GM13976 (cell line): ENCODE measurements at regions not wholly inside any gene's neighbourhood (a gene's known extent, or its start where the extent isn't known, plus 50 kb on each side); places are given as distances from the start of the nearest gene placed in this dataset.

Experiments used
- DNase-seq: peaks from one replicate; pipeline ENCODE4 v3.0.0; 2012; ENCODE audit warnings: low spot score
- in situ Hi-C: fragments of 300-500 bp; cut with MboI; formaldehyde crosslinking; loops from one replicate; pipeline ENCODE4 v1.12.0; 2022; ENCODE audit warnings: low sequenced_read_pairs, mixed read lengths, inconsistent platforms; ENCODE audit not compliant: unreplicated experiment
- TF ChIP-seq, protein P1 (sequence below): IDR thresholded peaks from 2 replicates; pipeline ENCODE4 v1.5.1; 2012; ENCODE audit warnings: borderline replicate concordance, mild to moderate bottlenecking; ENCODE audit not compliant: insufficient read depth; ENCODE audit errors: extremely low read depth, missing control alignments, control extremely low read depth

DNA sequence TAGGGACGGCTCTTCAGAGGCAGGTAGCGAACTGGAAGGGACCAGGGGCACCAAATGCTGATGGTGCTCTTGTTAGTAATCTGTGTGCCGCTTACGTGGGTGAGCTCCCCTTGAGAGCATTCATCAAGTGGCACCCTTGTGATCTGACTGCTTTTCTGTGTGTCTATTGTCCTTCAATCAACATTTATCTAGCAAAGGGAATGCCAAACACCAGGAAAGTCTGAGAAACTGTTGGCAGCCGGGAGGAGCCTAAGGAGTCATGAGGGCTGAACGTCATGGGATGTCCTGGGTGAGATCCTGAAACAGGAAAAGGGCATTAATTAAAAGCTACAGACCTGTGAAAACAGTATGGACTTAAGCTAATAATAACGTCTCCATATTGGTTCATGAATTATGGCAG, 733.1 kb downstream of the TYW1 start:
- DNase-seq, result no peak
- in situ Hi-C loops, result no loop called here
- TF ChIP-seq, protein P1, sequence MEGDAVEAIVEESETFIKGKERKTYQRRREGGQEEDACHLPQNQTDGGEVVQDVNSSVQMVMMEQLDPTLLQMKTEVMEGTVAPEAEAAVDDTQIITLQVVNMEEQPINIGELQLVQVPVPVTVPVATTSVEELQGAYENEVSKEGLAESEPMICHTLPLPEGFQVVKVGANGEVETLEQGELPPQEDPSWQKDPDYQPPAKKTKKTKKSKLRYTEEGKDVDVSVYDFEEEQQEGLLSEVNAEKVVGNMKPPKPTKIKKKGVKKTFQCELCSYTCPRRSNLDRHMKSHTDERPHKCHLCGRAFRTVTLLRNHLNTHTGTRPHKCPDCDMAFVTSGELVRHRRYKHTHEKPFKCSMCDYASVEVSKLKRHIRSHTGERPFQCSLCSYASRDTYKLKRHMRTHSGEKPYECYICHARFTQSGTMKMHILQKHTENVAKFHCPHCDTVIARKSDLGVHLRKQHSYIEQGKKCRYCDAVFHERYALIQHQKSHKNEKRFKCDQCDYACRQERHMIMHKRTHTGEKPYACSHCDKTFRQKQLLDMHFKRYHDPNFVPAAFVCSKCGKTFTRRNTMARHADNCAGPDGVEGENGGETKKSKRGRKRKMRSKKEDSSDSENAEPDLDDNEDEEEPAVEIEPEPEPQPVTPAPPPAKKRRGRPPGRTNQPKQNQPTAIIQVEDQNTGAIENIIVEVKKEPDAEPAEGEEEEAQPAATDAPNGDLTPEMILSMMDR, result no peak

DNA sequence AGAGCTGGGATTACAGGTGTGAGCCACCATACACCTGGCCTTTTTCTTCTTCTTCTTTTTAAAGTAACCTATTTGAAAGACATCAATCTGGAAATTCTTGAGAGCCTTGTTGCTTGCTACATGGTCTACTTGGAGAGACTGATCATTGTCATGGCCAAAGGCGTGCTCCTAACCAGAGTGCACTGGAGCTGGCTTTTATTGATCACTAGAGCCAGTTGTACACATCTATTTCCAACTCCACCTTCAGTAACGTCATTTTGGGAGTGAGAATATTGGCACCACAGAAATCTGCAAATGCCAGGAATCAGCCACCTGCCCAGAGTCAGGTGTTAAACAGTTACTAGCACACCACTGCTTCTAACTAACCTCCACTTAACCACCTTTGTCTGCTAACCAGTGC, 735.1 kb downstream of the TYW1 start:
- TF ChIP-seq, protein P1, result no peak

DNA sequence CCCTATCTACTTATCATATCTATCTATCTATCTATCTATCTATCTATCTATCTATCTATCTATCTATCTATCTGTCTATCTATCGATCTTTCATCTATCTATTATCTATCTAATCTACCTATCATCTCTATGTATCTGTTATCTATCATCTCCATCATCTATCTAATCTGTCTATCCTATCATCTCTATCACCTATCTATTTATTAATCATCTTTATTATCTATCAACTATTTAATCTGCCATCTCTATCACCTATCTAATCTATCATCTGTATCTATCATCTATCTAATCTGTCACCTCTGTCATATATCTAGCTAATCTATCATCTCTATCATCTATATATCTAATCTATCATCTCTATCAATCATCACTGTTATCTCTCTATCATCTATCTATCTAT, 736.3 kb downstream of the TYW1 start:
- TF ChIP-seq, protein P1, result no peak
- in situ Hi-C loops, result no loop called here
- no peak for DNase-seq

More for the DNA sequence above, 735.1 kb downstream of the TYW1 start:
- in situ Hi-C loops, result no loop called here
- DNase-seq, result no peak

DNA sequence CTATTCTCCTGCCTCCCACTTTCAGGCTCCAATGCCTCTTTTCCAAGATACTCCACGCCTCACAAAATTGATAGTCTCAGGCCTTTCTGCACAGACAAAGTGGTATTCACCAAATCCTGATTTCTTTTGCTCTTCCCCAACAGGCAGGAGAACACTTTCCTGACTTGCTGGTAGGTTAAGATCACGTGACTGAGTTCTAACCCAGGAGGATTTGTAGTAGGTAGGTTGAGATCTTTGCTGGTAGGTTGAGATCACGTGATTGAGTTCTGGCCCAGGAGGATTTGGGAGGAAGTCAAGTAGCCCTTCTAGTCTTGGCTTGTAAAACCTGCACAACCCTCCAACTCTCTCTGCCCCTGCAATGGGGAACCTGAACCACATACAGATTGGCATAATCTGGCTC, 741.5 kb downstream of the TYW1 start:
- no peak for DNase-seq
- TF ChIP-seq, protein P1, result no peak
- in situ Hi-C loops, result no loop called here

DNA sequence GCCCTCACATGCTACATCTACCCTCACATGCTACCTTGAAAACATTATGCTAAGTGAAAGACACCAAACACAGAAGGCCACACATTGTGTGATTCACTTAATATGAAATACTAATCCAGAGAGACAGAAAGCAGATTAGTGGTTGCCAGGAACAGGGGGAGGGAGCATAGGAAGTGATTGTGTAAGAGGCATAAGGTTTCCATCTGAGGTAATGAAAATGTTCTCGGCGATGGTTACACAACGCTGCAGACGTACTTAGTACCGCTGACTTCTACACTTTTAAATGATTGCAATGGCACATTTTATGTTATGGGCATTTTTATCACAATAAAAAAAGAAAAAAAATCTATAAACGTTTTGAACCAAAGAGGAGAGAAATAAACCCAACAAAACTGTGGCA, 742.3 kb downstream of the TYW1 start:
- TF ChIP-seq, protein P1, result no peak
- in situ Hi-C loops, result no loop called here
- no peak for DNase-seq

DNA sequence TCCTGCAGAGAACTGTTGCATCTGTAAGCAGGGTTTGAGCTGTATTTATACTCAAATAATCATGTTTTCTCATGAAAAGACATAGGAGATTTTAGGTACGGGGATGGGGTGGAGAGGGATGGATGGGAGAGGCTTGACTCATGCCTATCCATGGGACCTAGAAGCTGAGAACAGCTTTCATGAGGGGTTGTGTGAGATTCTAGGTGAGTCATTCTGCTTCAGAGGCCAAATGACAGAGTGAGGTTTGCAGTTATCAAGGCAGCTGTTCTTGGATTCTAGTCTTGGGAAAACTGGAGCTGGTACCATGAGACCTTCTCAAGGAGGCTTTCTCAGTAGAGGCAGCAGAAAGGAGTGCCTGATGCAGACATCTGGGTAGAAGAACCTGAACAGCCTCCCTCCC, 746.9 kb downstream of the TYW1 start:
- in situ Hi-C loops, result no loop called here
- no peak for DNase-seq
- TF ChIP-seq, protein P1, result no peak

DNA sequence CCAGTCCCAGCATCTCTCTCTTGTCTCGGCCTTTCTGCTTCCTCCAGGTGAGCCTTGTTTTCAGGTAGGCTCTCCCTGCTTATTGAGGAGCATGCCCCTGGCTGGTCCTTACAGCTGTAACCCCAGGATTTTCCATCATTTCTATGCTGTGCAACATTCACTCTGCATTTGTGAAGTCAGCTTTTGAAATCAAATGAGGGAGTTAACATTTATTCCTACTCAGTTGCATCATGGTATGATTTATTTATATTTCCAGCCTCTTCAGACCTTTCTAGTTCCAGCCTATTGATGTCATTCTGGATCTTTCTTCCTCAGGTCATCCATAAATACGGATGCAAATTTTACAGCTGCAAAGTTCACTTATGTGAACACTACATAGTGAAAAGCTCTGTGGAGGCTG, 755.6 kb downstream of the TYW1 start:
- TF ChIP-seq, protein P1, result no peak
- in situ Hi-C loops, result no loop called here
- DNase-seq, result no peak
